ENCODE measurements at regions not wholly inside any gene's neighbourhood (a gene's known extent, or its start where the extent isn't known, plus 50 kb on each side); places are given as distances from the start of the nearest gene placed in this dataset.

GRCh38 chr5:136605638-136606037 is 240.3 kb upstream of the TRPC7 start:
- Histone ChIP-seq H3K9me3 (no peaks in the 10 kb centered on the region), H3K4me3 (no peak overlapping the region), H3K27ac (no peak overlapping the region), H3K27me3 (ENCODE audit: low read depth) (no peaks in the 10 kb centered on the region), H3K36me3 (no peaks in the 10 kb centered on the region), H3K4me1 (no peaks in the 10 kb centered on the region)
- intact Hi-C loops (cut with DNase I): no loop called here
- no peak for TF ChIP-seq CTCF (IDR thresholded peaks at IDR 0.05)
- DNase-seq: no peak
- no peak for ATAC-seq

- H3K9me3 ChIP-seq: no peaks in the 10 kb centered on the region
- H3K36me3 ChIP-seq: no peaks in the 10 kb centered on the region
- DNase-seq (no peak), ATAC-seq (no peak)
- no peak for TF ChIP-seq CTCF (IDR thresholded peaks at IDR 0.05)
- no peak overlapping the region for H3K4me3 ChIP-seq
- intact Hi-C loops (cut with DNase I): no loop called here
- H3K27ac ChIP-seq: no peak overlapping the region
- H3K4me1 ChIP-seq: no peaks in the 10 kb centered on the region
- H3K27me3 ChIP-seq (ENCODE audit: low read depth): no peaks in the 10 kb centered on the region
Measured at GRCh38 chr5:136600306-136600705, 235.0 kb upstream of the TRPC7 start.

GRCh38 chr5:136598802-136599404 is 233.6 kb upstream of the TRPC7 start:
- intact Hi-C loops (cut with DNase I): no loop called here
- ATAC-seq (no peak), DNase-seq (no peak)
- no peaks in the 10 kb centered on the region for H3K4me1 ChIP-seq
- no peak overlapping the region for H3K4me3 ChIP-seq
- no peak for TF ChIP-seq CTCF (IDR thresholded peaks at IDR 0.05)
- H3K9me3 ChIP-seq: no peaks in the 10 kb centered on the region
- no peak overlapping the region for H3K27ac ChIP-seq
- no peaks in the 10 kb centered on the region for H3K27me3 ChIP-seq (ENCODE audit: low read depth)
- H3K36me3 ChIP-seq: no peaks in the 10 kb centered on the region

- H3K4me1 ChIP-seq: no peaks in the 10 kb centered on the region
- no peaks in the 10 kb centered on the region for H3K36me3 ChIP-seq
- no peaks in the 10 kb centered on the region for H3K9me3 ChIP-seq
- ATAC-seq (no peak), DNase-seq (no peak)
- no peaks in the 10 kb centered on the region for H3K27me3 ChIP-seq (ENCODE audit: low read depth)
- intact Hi-C loops (cut with DNase I): no loop called here
- H3K27ac ChIP-seq: no peak overlapping the region
- TF ChIP-seq CTCF (IDR thresholded peaks at IDR 0.05): no peak
- H3K4me3 ChIP-seq: no peak overlapping the region
Measured at GRCh38 chr5:136594416-136594815, 229.1 kb upstream of the TRPC7 start.

GRCh38 chr5:136590581-136590980 is 225.2 kb upstream of the TRPC7 start:
- DNase-seq (no peak), ATAC-seq (no peak)
- intact Hi-C loops (cut with DNase I): no loop called here
- H3K9me3 ChIP-seq: no peaks in the 10 kb centered on the region
- H3K4me3 ChIP-seq: no peak overlapping the region
- no peaks in the 10 kb centered on the region for H3K27me3 ChIP-seq (ENCODE audit: low read depth)
- H3K36me3 ChIP-seq: no peaks in the 10 kb centered on the region
- no peak for TF ChIP-seq CTCF (IDR thresholded peaks at IDR 0.05)
- H3K27ac ChIP-seq: no peak overlapping the region
- H3K4me1 ChIP-seq: no peaks in the 10 kb centered on the region

GRCh38 chr5:136586196-136586595 is 220.9 kb upstream of the TRPC7 start:
- Histone ChIP-seq H3K9me3 (no peaks in the 10 kb centered on the region), H3K4me1 (no peaks in the 10 kb centered on the region), H3K27me3 (ENCODE audit: low read depth) (no peaks in the 10 kb centered on the region), H3K36me3 (no peaks in the 10 kb centered on the region), H3K27ac (no peak overlapping the region), H3K4me3 (no peak overlapping the region)
- DNase-seq (no peak), ATAC-seq (no peak)
- no peak for TF ChIP-seq CTCF (IDR thresholded peaks at IDR 0.05)
- intact Hi-C loops (cut with DNase I): no loop called here
